ENCODE measurements at regions not wholly inside any gene's neighbourhood (a gene's known extent, or its start where the extent isn't known, plus 50 kb on each side); places are given as distances from the start of the nearest gene placed in this dataset.

- TF ChIP-seq, protein P1, sequence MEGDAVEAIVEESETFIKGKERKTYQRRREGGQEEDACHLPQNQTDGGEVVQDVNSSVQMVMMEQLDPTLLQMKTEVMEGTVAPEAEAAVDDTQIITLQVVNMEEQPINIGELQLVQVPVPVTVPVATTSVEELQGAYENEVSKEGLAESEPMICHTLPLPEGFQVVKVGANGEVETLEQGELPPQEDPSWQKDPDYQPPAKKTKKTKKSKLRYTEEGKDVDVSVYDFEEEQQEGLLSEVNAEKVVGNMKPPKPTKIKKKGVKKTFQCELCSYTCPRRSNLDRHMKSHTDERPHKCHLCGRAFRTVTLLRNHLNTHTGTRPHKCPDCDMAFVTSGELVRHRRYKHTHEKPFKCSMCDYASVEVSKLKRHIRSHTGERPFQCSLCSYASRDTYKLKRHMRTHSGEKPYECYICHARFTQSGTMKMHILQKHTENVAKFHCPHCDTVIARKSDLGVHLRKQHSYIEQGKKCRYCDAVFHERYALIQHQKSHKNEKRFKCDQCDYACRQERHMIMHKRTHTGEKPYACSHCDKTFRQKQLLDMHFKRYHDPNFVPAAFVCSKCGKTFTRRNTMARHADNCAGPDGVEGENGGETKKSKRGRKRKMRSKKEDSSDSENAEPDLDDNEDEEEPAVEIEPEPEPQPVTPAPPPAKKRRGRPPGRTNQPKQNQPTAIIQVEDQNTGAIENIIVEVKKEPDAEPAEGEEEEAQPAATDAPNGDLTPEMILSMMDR (IDR thresholded peaks at IDR 0.05) = no peak
- TF ChIP-seq POLR2AphosphoS5 (IDR thresholded peaks at IDR 0.05; ENCODE audit: low read depth, low read length) (no peak), REST (IDR thresholded peaks at IDR 0.05; ENCODE audit: insufficient read depth in 1 of 2, low read depth in 2 of 2, low read length in 1 of 2) (no peak), SIN3A (IDR thresholded peaks at IDR 0.05; ENCODE audit: borderline replicate concordance, insufficient read depth, low read depth, low read length) (no peak)
Measured at GRCh38 chr3:166714206-166714605, 665.9 kb downstream of the ZBBX start.
